SJCRH30 (cell line): ENCODE measurements at regions not wholly inside any gene's neighbourhood (a gene's known extent, or its start where the extent isn't known, plus 50 kb on each side); places are given as distances from the start of the nearest gene placed in this dataset.
"Not testable (repeated sequence)": the region's sequence is repeated elsewhere in the genome, so short reads cannot be mapped to it uniquely, and the experiment has no call there.

Source experiments
- DNase-seq, 2 experiments: peaks; one replicate each; pipeline ENCODE4 v3.0.0-alpha.2; 2015 to 2020
- H3K27ac ChIP-seq: fragments of 250-450 bp; sonication (Bioruptor Pico); 2 replicates; pipeline ENCODE4 v1.5.1; 2020; ENCODE audit warnings: mild to moderate bottlenecking, moderate library complexity
- H3K27me3 ChIP-seq: fragments of 250-450 bp; sonication (Bioruptor Pico); 2 replicates; pipeline ENCODE4 v1.5.1; 2020; ENCODE audit warnings: mild to moderate bottlenecking, moderate library complexity
- H3K36me3 ChIP-seq: fragments of 250-450 bp; sonication (Bioruptor Pico); 2 replicates; pipeline ENCODE4 v1.5.1; 2020; ENCODE audit warnings: mild to moderate bottlenecking, moderate library complexity
- H3K4me1 ChIP-seq: fragments of 250-450 bp; sonication (Bioruptor Pico); 2 replicates; pipeline ENCODE4 v1.5.1; 2020; ENCODE audit warnings: mild to moderate bottlenecking, moderate library complexity
- H3K4me3 ChIP-seq: fragments of 250-450 bp; sonication (Bioruptor Pico); 2 replicates; pipeline ENCODE4 v1.5.1; 2020; ENCODE audit warnings: mild to moderate bottlenecking, moderate library complexity
- H3K9me3 ChIP-seq: fragments of 250-450 bp; sonication (Bioruptor Pico); replicated peaks from 2 replicates; pipeline ENCODE4 v1.5.1; 2020; ENCODE audit warnings: mild to moderate bottlenecking, moderate library complexity

GRCh38 chr14:105854600-105855245 lies 328.3 kb downstream of the TMEM121 start:
- Histone ChIP-seq H3K36me3 (no peaks in the 10 kb centered on the region), H3K4me3 (no peak overlapping the region), H3K9me3 (no peaks in the 10 kb centered on the region), H3K4me1 (no peaks in the 10 kb centered on the region), H3K27me3 (peaks cover 25% of the 10 kb centered on the region), H3K27ac (no peak overlapping the region)
- no peak for DNase-seq

GRCh38 chr14:105855246-105855892 lies 329.0 kb downstream of the TMEM121 start:
- Histone ChIP-seq H3K4me1 (no peaks in the 10 kb centered on the region), H3K27ac (no peak overlapping the region), H3K9me3 (no peaks in the 10 kb centered on the region), H3K4me3 (no peak overlapping the region), H3K27me3 (peaks cover 21% of the 10 kb centered on the region), H3K36me3 (no peaks in the 10 kb centered on the region)
- DNase-seq, result peak in 1 of 2 experiments; percentile 1

GRCh38 chr14:105855893-105856675 lies 329.7 kb downstream of the TMEM121 start:
- no peaks in the 10 kb centered on the region for H3K36me3 ChIP-seq
- no peak overlapping the region for H3K27ac ChIP-seq
- DNase-seq, result no peak
- no peaks in the 10 kb centered on the region for H3K9me3 ChIP-seq
- H3K27me3 ChIP-seq, result peaks cover 27% of the 10 kb centered on the region
- H3K4me3 ChIP-seq, result no peak overlapping the region
- H3K4me1 ChIP-seq, result no peaks in the 10 kb centered on the region

GRCh38 chr14:105856676-105857219 lies 330.4 kb downstream of the TMEM121 start:
- DNase-seq, result peak in 1 of 2 experiments; percentile 1
- Histone ChIP-seq H3K4me1 (no peaks in the 10 kb centered on the region), H3K9me3 (no peaks in the 10 kb centered on the region), H3K36me3 (no peaks in the 10 kb centered on the region), H3K27ac (no peak overlapping the region), H3K27me3 (peaks cover 32% of the 10 kb centered on the region), H3K4me3 (no peak overlapping the region)

DNA sequence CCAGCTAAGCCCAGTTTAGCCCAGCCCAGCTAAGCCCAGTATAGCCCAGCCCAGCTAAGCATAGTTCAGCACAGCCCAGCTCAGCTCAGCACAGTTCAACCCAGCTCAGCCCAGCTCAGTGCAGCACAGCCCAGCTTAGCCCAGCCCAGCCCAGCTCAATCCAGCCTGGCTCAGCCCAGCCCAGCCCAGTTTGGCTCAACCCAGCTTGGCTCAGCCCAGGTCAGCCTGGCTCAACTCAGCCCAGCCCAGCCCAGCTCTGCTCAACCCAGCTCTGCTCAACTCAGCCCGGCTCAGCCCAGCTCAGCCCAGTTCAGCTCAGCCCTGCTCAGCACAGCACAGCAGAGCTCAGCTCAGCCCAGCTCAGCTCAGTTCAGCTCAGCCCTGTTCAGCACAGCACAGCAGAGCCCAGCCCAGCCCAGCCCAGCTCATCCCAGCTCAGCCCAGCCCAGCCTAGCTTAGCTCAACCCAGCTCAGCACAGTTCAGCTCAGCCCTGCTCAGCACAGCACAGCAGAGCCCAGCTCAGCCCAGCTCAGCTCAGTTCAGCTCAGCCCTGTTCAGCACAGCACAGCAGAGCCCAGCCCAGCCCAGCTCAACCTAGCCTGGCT lies 330.9 kb downstream of the TMEM121 start:
- Histone ChIP-seq H3K9me3 (no peaks in the 10 kb centered on the region), H3K27me3 (peaks cover 33% of the 10 kb centered on the region), H3K4me3 (no peak overlapping the region), H3K4me1 (no peaks in the 10 kb centered on the region), H3K27ac (no peak overlapping the region), H3K36me3 (no peaks in the 10 kb centered on the region)
- no peak for DNase-seq

GRCh38 chr14:105857826-105858675 lies 331.7 kb downstream of the TMEM121 start:
- Histone ChIP-seq H3K4me1 (no peaks in the 10 kb centered on the region), H3K4me3 (no peak overlapping the region), H3K27ac (no peak overlapping the region), H3K9me3 (no peaks in the 10 kb centered on the region), H3K36me3 (no peaks in the 10 kb centered on the region), H3K27me3 (peaks cover 38% of the 10 kb centered on the region)
- no peak for DNase-seq

DNA sequence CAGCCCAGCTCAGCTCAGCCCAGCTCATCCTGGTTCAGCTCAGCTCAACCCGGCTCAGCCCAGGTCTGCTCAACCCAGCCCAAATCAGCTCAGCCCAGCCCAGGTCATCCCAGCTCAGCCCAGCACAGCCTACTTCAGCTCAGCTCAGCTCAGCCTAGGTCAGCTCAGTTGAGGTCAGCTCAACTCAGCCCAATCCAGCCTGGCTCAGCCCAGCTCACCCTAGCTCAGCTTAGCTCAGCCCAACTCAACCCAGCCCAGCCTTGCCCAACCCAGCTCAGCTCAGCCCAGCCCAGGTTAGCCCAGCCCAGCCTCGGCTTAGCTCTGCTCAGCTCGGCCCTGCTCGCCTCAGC lies 332.3 kb downstream of the TMEM121 start:
- Histone ChIP-seq H3K27me3 (peaks cover 40% of the 10 kb centered on the region), H3K4me1 (no peaks in the 10 kb centered on the region), H3K4me3 (no peak overlapping the region), H3K36me3 (no peaks in the 10 kb centered on the region), H3K27ac (no peak overlapping the region), H3K9me3 (no peaks in the 10 kb centered on the region)
- DNase-seq, result no peak

DNA sequence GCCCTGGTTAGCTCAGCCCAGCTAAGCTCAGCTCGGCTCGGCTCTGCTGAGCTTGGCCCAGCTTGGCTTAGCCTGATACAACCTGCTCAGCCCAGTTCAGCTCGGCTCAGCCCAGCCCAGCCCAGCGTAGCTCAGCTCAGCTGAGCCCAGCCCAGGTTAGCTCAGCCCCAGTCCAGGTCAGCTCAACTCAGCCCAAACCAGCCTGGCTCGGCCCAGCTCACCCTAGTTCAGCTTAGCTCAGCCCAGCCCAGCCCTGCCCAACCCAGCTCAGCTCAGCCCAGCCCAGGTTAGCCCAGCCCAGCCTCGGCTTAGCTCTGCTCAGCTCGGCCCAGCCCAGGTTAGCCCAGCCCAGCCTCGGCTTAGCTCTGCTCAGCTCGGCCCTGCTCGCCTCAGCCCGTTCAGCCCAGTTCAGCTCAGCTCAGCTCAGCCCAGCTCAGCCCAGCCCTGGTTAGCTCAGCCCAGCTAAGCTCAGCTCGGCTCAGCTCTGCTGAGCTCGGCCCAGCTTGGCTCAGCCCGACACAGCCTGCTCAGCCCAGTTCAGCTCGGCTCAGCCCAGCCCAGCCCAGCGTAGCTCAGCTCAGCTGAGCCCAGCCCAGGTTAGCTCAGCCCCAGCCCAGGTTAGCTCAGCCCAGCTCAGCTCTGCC lies 332.8 kb downstream of the TMEM121 start:
- not testable (repeated sequence) for H3K9me3 ChIP-seq, DNase-seq, H3K27ac ChIP-seq, H3K4me3 ChIP-seq, H3K4me1 ChIP-seq, H3K36me3 ChIP-seq
- H3K27me3 ChIP-seq, result peaks cover 40% of the 10 kb centered on the region

GRCh38 chr14:105859717-105860614 lies 333.6 kb downstream of the TMEM121 start:
- Histone ChIP-seq H3K27me3 (peaks cover 40% of the 10 kb centered on the region), H3K36me3 (no peaks in the 10 kb centered on the region), H3K9me3 (no peaks in the 10 kb centered on the region), H3K4me3 (no peak overlapping the region), H3K27ac (no peak overlapping the region), H3K4me1 (no peaks in the 10 kb centered on the region)
- DNase-seq, result no peak

DNA sequence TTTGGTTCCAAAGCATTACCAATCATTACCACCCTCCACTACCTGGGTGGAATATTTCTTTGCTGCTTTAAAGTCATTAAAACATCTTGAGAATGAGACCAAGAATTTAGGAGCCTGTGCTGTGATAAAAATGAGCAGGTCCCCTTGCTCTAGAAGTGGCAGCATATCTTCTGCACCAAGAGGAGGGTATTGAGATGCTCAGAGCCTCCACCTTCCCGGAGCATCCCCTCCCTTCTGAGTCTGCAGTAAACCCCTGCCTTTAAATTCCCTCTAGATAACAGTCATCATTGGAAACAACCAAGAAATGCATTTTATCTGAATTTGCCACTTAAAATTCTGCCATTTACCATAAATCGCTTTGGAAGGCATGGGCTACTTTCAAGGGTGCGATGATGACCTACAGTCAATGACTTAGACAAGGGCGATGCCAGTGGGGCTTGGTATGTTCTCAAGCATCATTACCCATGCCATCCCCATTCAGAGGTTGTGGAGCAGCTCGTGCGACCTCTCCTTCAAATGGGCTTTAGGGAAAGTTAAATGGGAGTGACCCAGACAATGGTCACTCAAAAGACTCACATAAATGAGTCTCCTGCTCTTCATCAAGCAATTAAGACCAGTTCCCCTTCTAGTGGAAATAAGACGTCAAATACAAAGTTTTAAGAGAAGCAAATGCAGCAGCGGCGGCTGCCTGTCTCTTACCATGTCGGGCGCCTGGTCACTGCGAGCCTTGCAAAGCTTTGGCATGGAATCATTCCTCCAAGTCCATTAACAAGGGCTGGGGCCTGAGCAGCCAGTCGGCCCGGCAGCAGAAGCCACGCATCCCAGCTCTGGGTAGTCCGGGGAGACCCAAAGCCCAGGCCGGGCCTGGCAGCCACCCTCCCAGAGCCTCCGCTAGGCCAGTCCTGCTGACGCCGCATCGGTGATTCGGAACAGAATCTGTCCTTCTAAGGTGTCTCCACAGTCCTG lies 334.5 kb downstream of the TMEM121 start:
- H3K9me3 ChIP-seq, result no peaks in the 10 kb centered on the region

GRCh38 chr14:105861985-105862465 lies 335.6 kb downstream of the TMEM121 start:
- no peak for DNase-seq
- Histone ChIP-seq H3K36me3 (no peaks in the 10 kb centered on the region), H3K27ac (no peak overlapping the region), H3K27me3 (peaks cover 39% of the 10 kb centered on the region), H3K9me3 (no peaks in the 10 kb centered on the region), H3K4me3 (no peak overlapping the region), H3K4me1 (no peaks in the 10 kb centered on the region)

More for the DNA sequence above, 334.5 kb downstream of the TMEM121 start:
- Histone ChIP-seq H3K4me3 (no peak overlapping the region), H3K36me3 (no peaks in the 10 kb centered on the region), H3K4me1 (no peaks in the 10 kb centered on the region), H3K27ac (no peak overlapping the region), H3K27me3 (peaks cover 39% of the 10 kb centered on the region)
- no peak for DNase-seq

- Histone ChIP-seq H3K9me3 (no peaks in the 10 kb centered on the region), H3K4me3 (no peak overlapping the region), H3K27me3 (peaks cover 39% of the 10 kb centered on the region), H3K4me1 (no peaks in the 10 kb centered on the region), H3K27ac (no peak overlapping the region), H3K36me3 (no peaks in the 10 kb centered on the region)
- no peak for DNase-seq
These were observed 336.3 kb downstream of the TMEM121 start for GRCh38 chr14:105862581-105863239.
